DMS79 treated with DMSO at 0.1 percent for 48 hours (cell line): ENCODE measurements at regions not wholly inside any gene's neighbourhood (a gene's known extent, or its start where the extent isn't known, plus 50 kb on each side); places are given as distances from the start of the nearest gene placed in this dataset.
"Not testable (repeated sequence)": the region's sequence is repeated elsewhere in the genome, so short reads cannot be mapped to it uniquely, and the experiment has no call there.

Experiments used
- DNase-seq: peaks from one replicate; lab custom pipeline; 2025; lab: John Stamatoyannopoulos, UW

GRCh38 chr9:3773362-3774060 is 247.7 kb upstream of the RFX3 start:
- DNase-seq, result no peak

DNA sequence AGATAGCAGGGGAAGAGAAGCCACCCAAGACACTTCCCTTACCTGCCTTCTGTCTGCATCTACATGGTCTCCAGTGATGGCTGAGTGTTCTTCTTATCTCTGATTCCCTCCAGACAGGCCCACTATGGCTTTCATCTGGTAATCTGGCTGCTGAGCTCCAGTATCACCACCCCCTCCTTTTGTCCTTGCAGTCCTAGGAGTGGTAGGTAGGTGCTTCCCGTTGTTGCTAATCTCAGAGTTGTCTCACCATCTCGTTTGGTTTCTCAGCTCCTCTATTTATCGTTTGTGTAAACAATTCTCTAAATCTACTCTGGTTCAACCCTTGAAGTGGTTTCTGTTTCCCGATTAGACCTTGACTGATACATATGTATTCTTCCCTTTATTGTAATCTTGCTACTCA is 243.8 kb upstream of the RFX3 start:
- DNase-seq, result no peak

DNA sequence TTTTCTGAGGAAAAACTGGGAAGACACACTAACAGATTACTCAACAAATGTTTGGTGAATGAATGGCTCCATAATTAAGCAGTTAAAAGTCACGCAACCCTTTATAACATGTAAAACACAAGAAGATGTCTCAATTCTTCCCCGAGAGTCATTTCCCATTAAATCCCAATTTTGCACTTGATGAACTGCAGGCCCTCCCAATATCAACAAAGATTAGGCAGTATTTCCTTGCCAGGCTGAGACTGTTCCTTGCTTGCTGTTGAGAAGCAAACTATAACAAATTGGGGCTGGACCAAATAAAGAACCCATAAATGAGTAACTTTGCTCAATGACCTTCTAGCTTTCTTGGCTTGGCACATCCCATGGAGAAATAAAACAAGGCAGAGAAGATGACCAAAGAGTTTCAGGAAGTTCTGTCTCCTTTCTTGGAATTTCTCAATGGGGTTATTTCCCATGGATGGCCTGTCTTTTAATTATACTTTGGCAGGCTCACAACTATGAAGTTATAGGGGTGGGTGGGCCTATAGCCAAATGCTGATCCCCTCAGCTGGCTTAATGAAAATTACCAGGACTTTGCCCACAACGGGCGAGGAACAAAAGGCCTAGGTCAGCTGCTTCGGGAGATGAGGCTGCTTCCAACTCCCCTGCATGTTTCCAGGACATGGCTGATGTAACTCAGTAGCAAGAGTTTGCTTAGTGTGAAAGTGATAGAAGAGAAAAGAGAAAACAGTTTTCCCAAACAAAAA is 243.1 kb upstream of the RFX3 start:
- DNase-seq, result no peak

DNA sequence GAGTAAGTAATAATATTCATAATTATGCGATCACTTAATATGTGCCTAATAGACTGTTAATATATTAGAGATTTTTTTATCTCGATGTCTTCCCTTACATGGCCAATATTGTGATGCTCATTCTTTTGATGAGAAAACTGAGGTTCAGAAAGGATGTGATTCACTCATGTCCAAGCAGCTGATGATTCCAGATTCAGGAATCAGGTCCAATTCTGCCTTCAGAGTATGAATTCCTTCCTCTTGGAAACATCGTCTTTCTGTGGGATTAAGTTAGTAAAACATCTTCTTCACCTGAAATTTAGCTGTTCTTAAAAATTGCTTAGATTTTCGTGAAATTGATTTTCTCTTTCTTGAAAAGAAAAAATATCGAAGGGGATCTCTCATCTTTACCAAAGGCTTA is 242.5 kb upstream of the RFX3 start:
- DNase-seq, result no peak

- DNase-seq, result no peak
These were observed 236.3 kb upstream of the RFX3 start for GRCh38 chr9:3762076-3762475.

GRCh38 chr9:3760031-3760430 is 234.2 kb upstream of the RFX3 start:
- peak; percentile 28 for DNase-seq

- no peak for DNase-seq
These were observed 233.2 kb upstream of the RFX3 start for GRCh38 chr9:3758816-3759576.

- DNase-seq, result no peak
These were observed 230.3 kb upstream of the RFX3 start for GRCh38 chr9:3756071-3756470.

GRCh38 chr9:3751125-3751758 is 225.4 kb upstream of the RFX3 start:
- no peak for DNase-seq

DNA sequence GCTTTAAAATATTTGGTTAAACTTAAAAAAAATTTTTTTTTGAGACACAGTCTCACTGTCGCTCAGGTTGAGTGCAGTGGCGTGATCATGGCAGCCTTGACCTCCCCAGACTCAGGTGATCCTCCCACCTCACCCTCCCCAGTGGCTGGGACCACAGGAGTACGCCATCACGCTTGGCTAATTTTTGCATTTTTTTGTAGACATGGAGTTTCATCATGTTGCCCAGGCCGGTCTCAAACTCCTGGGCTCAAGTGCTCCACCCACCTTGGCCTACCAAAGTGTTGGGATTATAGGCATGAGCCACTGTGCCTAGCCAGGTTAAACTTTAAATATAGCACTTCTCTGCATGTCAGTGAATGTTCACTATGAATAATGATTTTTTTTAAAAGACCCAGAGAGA is 224.5 kb upstream of the RFX3 start:
- DNase-seq, result no peak

GRCh38 chr9:3746296-3747275 is 220.8 kb upstream of the RFX3 start:
- no peak for DNase-seq

- no peak for DNase-seq
These were observed 218.2 kb upstream of the RFX3 start for GRCh38 chr9:3743901-3744413.

DNA sequence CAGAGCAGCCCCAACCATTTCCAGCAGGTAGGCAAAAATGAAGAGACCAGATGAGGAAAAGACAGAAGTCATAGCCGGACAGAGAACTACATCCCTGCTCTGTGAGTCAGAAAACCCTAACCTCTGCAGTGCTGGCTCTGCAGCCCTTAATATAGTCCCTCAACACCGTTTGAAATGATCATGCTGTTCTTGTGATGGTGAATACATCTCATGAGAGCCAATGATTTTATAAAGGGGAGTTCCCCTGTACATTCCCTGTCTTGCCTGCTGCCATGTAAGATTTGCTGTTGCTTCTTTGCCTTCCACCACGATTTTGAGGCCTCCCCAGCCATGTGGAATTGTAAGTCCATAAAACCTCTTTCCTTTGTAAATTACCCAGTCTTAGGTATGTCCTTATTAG is 216.8 kb upstream of the RFX3 start:
- no peak for DNase-seq

DNA sequence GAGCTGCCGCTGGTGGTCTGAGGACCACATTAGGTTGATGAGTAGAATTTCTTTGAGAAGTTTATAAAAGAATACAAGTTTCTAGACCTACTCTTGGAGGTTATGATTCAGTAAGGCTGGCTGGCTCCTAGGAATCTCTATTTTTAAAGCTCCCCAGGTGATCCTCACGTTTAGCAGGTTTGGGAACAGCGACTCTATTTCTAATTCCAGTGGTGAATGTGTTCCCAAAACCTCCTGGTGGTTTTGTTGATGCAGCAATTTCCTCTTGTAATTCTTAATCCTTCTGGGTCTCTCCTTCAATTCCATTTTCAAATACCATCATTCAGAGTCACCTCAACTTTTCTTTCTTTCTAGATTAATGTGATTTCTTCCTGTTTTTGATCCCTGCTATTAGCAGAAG is 215.9 kb upstream of the RFX3 start:
- no peak for DNase-seq

GRCh38 chr9:3740690-3741419 is 215.1 kb upstream of the RFX3 start:
- no peak for DNase-seq

DNA sequence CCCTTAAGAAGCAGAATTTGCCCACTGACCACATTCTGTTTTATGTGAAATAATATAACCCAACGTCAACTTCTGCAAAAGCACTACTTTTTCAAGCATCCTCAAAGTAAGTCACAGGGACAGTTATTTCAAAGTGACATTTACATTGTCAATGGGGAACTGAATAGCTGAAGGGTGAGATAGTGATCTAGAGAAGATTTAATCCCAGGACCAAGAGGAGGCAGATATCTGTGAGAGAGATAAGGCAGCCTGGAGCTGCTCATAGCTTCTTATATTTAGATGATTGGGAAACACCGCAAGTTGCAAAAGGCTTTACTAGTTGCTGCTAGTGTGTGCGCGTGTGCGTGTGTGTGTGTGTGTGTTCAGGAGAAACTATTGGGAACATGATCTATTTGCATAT is 210.4 kb upstream of the RFX3 start:
- no peak for DNase-seq

- DNase-seq, result no peak
These were observed 209.4 kb upstream of the RFX3 start for GRCh38 chr9:3735251-3735650.

DNA sequence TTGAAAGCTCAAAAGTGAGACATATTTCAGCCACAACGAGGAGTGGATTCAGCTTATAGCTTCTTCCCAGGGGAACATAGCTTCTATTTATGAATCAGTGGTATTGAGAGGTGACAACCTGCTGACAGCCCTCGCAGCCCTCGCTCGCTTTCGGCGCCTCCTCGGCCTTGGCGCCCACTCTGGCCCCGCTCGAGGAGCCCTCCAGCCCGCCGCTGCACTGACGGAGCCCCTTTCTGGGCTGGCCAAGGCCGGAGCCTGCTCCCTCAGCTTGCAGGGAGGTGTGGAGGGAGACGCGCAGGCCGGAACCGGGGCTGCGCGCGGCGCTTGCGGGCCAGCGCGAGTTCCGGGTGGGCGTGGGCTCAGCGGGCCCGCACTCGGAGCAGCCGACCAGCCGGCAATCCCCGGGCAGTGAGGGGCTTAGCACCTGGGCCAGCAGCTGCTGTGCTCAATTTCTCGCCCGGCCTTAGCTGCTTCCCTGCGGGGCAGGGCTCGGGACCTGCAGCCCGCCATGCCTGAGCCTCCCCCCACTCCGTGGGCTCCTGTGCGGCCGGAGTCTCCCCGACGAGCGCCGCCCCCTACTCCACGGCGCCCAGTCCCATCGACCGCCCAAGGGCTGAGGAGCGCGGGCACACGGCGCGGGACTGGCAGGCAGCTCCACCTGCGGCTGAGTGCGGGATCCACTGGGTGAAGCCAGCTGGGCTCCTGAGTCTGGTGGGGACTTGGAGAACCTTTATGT is 207.9 kb upstream of the RFX3 start:
- not testable (repeated sequence) for DNase-seq

DNA sequence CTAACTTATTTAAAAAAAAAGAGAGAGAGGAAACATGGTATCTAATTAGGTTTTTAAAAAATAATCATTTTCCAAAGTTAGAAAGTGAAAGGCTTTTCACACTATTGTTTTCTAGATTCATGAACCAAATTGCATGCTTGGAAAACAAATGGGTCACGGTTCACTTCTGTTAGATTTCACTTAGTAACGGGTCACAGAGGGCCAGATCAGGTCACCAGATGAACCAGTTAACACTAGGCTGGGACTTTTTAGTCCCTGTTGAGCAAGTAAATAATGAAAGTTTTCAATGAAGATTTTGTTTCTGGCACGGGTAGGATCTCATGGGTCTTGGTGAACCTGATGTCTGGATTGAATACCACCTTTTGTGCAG is 207.2 kb upstream of the RFX3 start:
- no peak for DNase-seq
